ENCODE measurements at regions not wholly inside any gene's neighbourhood (a gene's known extent, or its start where the extent isn't known, plus 50 kb on each side); places are given as distances from the start of the nearest gene placed in this dataset.

- no peak for TF ChIP-seq POLR2AphosphoS5 (IDR thresholded peaks at IDR 0.05; ENCODE audit: low read depth, low read length)
- no peak for TF ChIP-seq TAF1 (IDR thresholded peaks at IDR 0.05; ENCODE audit: low read depth, low read length)
- no peak for TF ChIP-seq POLR2A (IDR thresholded peaks at IDR 0.05; ENCODE audit: low read depth, low read length)
- TF ChIP-seq PAX5 (IDR thresholded peaks at IDR 0.05; ENCODE audit: insufficient read depth, low read length, severe bottlenecking): no peak
Measured at GRCh38 chr12:131203666-131204415, 250.1 kb downstream of the ADGRD1 start.

All from GM12891 (cell line).